GM12878 (cell line): ENCODE measurements at regions not wholly inside any gene's neighbourhood (a gene's known extent, or its start where the extent isn't known, plus 50 kb on each side); places are given as distances from the start of the nearest gene placed in this dataset.

Experiments
- ATAC-seq: fragments of 200-7000 bp; cut with Tn5 transposase; 3 replicates; pipeline ENCODE4 v1.9.1; 2020; ENCODE audit warnings: mild to moderate bottlenecking, moderate library complexity
- BruUV-seq: library from RNA; stranded (reverse); fragments of 400-500 nt; replicated peaks from 2 replicates; lab custom pipeline; 2021; lab: Mats Ljungman, UMichigan
- CTCF ChIA-PET: fragments of 300-600 bp; sonication (Branson Sonifier 250); formaldehyde crosslinking; extraction: SDS; loops from one replicate; lab custom pipeline; 2021; ENCODE audit warnings: inconsistent platforms; lab: Yijun Ruan, JAX
- POLR2A ChIA-PET: fragments of 350-600 bp; formaldehyde crosslinking; extraction: SDS; loops from one replicate; lab custom pipeline; 2021; ENCODE audit warnings: inconsistent platforms; lab: Charles Lee
- RAD21 ChIA-PET: fragments of 300-600 bp; sonication (Branson Sonifier 250); formaldehyde crosslinking; loops from one replicate; lab custom pipeline; 2023; ENCODE audit warnings: antibody characterized with exemption; ENCODE audit not compliant: unreplicated experiment; lab: Charles Lee
- SMC1A ChIA-PET: fragments of 300-600 bp; sonication (Branson Sonifier 250); formaldehyde crosslinking; loops from one replicate; lab custom pipeline; 2023; ENCODE audit not compliant: unreplicated experiment, uncharacterized antibody; lab: Charles Lee
- DNase-seq: peaks from one replicate; pipeline ENCODE4 v3.0.0-alpha.2; 2011; ENCODE audit warnings: low read depth, low spot score
- FAIRE-seq: peaks from 3 replicates; lab custom pipeline; 2011; peaks lifted over from hg19 to GRCh38; lab: Jason Lieb, UNC
- H2AFZ ChIP-seq: 2 replicates; pipeline ENCODE4 v1.6.0; 2011; ENCODE audit warnings: low read depth, low read length, control low read depth; ENCODE audit not compliant: control insufficient read depth
- H3K27ac ChIP-seq: 2 replicates; pipeline ENCODE4 v1.5.1; 2011; ENCODE audit warnings: control low read depth; ENCODE audit not compliant: control insufficient read depth, insufficient read depth
- H3K27me3 ChIP-seq, 2 experiments: replicated peaks in 1 of 2; 2 replicates each; pipeline versions ENCODE4 v1.6.0 to v1.6.1; 2011; ENCODE audit warnings: low read length in 1 of 2; ENCODE audit not compliant: control insufficient read depth in 2 of 2, insufficient read depth in 2 of 2
- H3K36me3 ChIP-seq, 2 experiments: 2 replicates each; pipeline ENCODE4 v1.5.1; 2011; ENCODE audit warnings: low read length in 1 of 2; ENCODE audit not compliant: control insufficient read depth in 2 of 2, insufficient read depth in 2 of 2
- H3K4me1 ChIP-seq: 2 replicates; pipeline ENCODE4 v1.6.1; 2011; ENCODE audit warnings: mild to moderate bottlenecking, low read length, moderate library complexity, mixed read lengths; ENCODE audit not compliant: control insufficient read depth, insufficient read depth
- H3K4me2 ChIP-seq: 2 replicates; pipeline ENCODE4 v1.6.0; 2011; ENCODE audit warnings: control low read depth; ENCODE audit not compliant: control insufficient read depth, insufficient read depth
- H3K4me3 ChIP-seq: fragments of 200-600 bp; sonication (generic); 2 replicates; pipeline ENCODE4 v1.5.1; 2016
- H3K79me2 ChIP-seq: 2 replicates; pipeline ENCODE4 v1.6.0; 2011; ENCODE audit warnings: low read length; ENCODE audit not compliant: control insufficient read depth, insufficient read depth
- H3K9ac ChIP-seq: 2 replicates; pipeline ENCODE4 v1.8.0; 2011; ENCODE audit warnings: low read length, control low read depth, mixed read lengths; ENCODE audit not compliant: control insufficient read depth, insufficient read depth
- H3K9me3 ChIP-seq: replicated peaks from 3 replicates; pipeline ENCODE4 v1.5.1; 2011; ENCODE audit warnings: mild to moderate bottlenecking, low read length; ENCODE audit not compliant: control insufficient read depth, insufficient read depth
- H4K20me1 ChIP-seq: 2 replicates; pipeline ENCODE4 v1.6.0; 2011; ENCODE audit not compliant: control insufficient read depth, insufficient read depth
- CREM ChIP-seq: IDR thresholded peaks from 2 replicates; pipeline ENCODE4 v1.6.1; 2014; ENCODE audit warnings: antibody characterized with exemption, low read depth
- E2F8 ChIP-seq: fragments of 450-650 bp; IDR thresholded peaks from 2 replicates; pipeline ENCODE4 v1.6.1; 2018; ENCODE audit warnings: mild to moderate bottlenecking, low read depth, moderate library complexity; ENCODE audit not compliant: partially characterized antibody
- HSF1 ChIP-seq: fragments of 150-350 bp; IDR thresholded peaks from 2 replicates; pipeline ENCODE4 v1.6.1; 2014; ENCODE audit warnings: mild to moderate bottlenecking, low read depth, low read length
- MAX ChIP-seq: IDR thresholded peaks from 2 replicates; pipeline ENCODE4 v1.6.1; 2012; ENCODE audit warnings: low read depth, low read length, improper control_type of control experiment
- MTA3 ChIP-seq: IDR thresholded peaks from 2 replicates; pipeline ENCODE4 v1.6.1; 2012; ENCODE audit warnings: low read length, inconsistent platforms, borderline replicate concordance
- PAX5 ChIP-seq: IDR thresholded peaks from 2 replicates; pipeline ENCODE4 v1.6.1; 2011; ENCODE audit warnings: low read depth, low read length, borderline replicate concordance
- RB1 ChIP-seq: fragments of 450-650 bp; formaldehyde crosslinking; IDR thresholded peaks from 2 replicates; pipeline ENCODE4 v1.6.1; 2017; ENCODE audit warnings: mild to moderate bottlenecking, borderline replicate concordance
- REST ChIP-seq: IDR thresholded peaks from 2 replicates; pipeline ENCODE4 v1.6.1; 2012; ENCODE audit warnings: mild to moderate bottlenecking, low read depth, low read length
- TARDBP ChIP-seq: IDR thresholded peaks from 2 replicates; pipeline ENCODE4 v1.6.1; 2016; ENCODE audit warnings: borderline replicate concordance
- ZBTB40 ChIP-seq: fragments of 450-650 bp; IDR thresholded peaks from 2 replicates; pipeline ENCODE4 v1.6.1; 2016; ENCODE audit warnings: mild to moderate bottlenecking, moderate library complexity, borderline replicate concordance
- ZSCAN29 ChIP-seq: fragments of 450-650 bp; IDR thresholded peaks from 2 replicates; pipeline ENCODE4 v1.6.1; 2017; ENCODE audit warnings: mild to moderate bottlenecking, moderate library complexity
- whole genome bisulfite sequencing: methylation state at CpG from one replicate; pipeline ENCODE4 v1.1.6; 2016; ENCODE audit warnings: low lambda C conversion rate; ENCODE audit not compliant: insufficient replicate concordance, insufficient coverage; ENCODE audit errors: missing lambda C conversion rate; 5-methylcytosine and 5-hydroxymethylcytosine counted together
- in situ Hi-C: fragments of 300-500 bp; cut with MboI; formaldehyde crosslinking; loops from 9 replicates; pipeline ENCODE4 v1.14.3; 2018; ENCODE audit warnings: mixed read lengths
- intact Hi-C: fragments of 100-400 bp; cut with micrococcal nuclease; formaldehyde crosslinking; loops from one replicate; pipeline ENCODE4 v1.14.2; 2022; ENCODE audit not compliant: unreplicated experiment

- ChIA-PET POLR2A (no interaction called here), SMC1A (no interaction called here), CTCF (interaction anchor here (0.9 kb wide), 1 partner anchor 384 kb away, joined by 3 read pairs; no protein-coding TSS in a partner anchor), RAD21 (no interaction called here)
- in situ Hi-C loops = no loop called here
- no peaks in the 10 kb centered on the region for H3K9me3 ChIP-seq
- H3K4me3 ChIP-seq = no peak overlapping the region
- intact Hi-C loops = no loop called here
- WGBS = 65% methylated on average over 9 of the region's 9 CpGs
- H4K20me1 ChIP-seq = no peaks in the 10 kb centered on the region
- H3K27me3 ChIP-seq = peaks cover 0 to 5% of the 10 kb centered on the region in 2 experiments; a peak in 3 of 4 replicates
- no peak overlapping the region for H3K27ac ChIP-seq
- H3K9ac ChIP-seq = no peak overlapping the region
- no peak overlapping the region for H2AFZ ChIP-seq
- no peaks in the 10 kb centered on the region for H3K36me3 ChIP-seq
- FAIRE-seq = no peak
- H3K79me2 ChIP-seq = no peaks in the 10 kb centered on the region
- DNase-seq = no peak
- ATAC-seq = no peak
- H3K4me2 ChIP-seq = no peak overlapping the region
- BruUV-seq = no TSS peak
- H3K4me1 ChIP-seq = no peaks in the 10 kb centered on the region
- TF ChIP-seq CREM (no peak), RB1 (no peak), PAX5 (no peak), E2F8 (no peak), REST (no peak), MTA3 (no peak), MAX (no peak), TARDBP (no peak), ZBTB40 (no peak), ZSCAN29 (no peak), HSF1 (no peak)
Measured at GRCh38 chr6:5855787-5856470, 150.8 kb downstream of the NRN1 start.
